Natural killer cell (primary cell): ENCODE measurements at regions not wholly inside any gene's neighbourhood (a gene's known extent, or its start where the extent isn't known, plus 50 kb on each side); places are given as distances from the start of the nearest gene placed in this dataset.

Experiments
- ATAC-seq, 3 donors: fragments of 150-1000 bp in 2 of 3; fragments of 200-7000 bp in 1 of 3; cut with Tn5 transposase; 1 replicate in 1 of 3; 2 replicates in 2 of 3; pipeline ENCODE4 v1.10.0; 2021; ENCODE audit warnings: mild to moderate bottlenecking in 2 of 3, moderate library complexity in 2 of 3
- DNase-seq, 2 donors: peaks; one replicate each; pipeline versions ENCODE4 v3.0.0 to v3.0.0-alpha.2; 2013 to 2021; ENCODE audit warnings: mixed read lengths in 1 of 2
- H3K27ac ChIP-seq: one replicate; pipeline ENCODE4 v1.5.1; 2013; ENCODE audit warnings: mild to moderate bottlenecking, low read length
- H3K27me3 ChIP-seq: one replicate; pipeline ENCODE4 v1.6.1; 2013; ENCODE audit warnings: low read length; ENCODE audit not compliant: control insufficient read depth, insufficient read depth
- H3K36me3 ChIP-seq: one replicate; pipeline ENCODE4 v1.6.1; 2013; ENCODE audit warnings: low read length; ENCODE audit not compliant: control insufficient read depth, insufficient read depth
- H3K4me1 ChIP-seq: one replicate; pipeline ENCODE4 v1.6.1; 2013; ENCODE audit warnings: low read length; ENCODE audit not compliant: control insufficient read depth, insufficient read depth
- H3K4me3 ChIP-seq: one replicate; pipeline ENCODE4 v1.5.1; 2013; ENCODE audit warnings: low read length
- H3K9me3 ChIP-seq: one replicate; pipeline ENCODE4 v1.6.1; 2013; ENCODE audit warnings: low read length; ENCODE audit not compliant: control insufficient read depth, insufficient read depth
- H3K27ac Mint-ChIP-seq, 2 donors: one replicate each; pipeline ENCODE4 v1.8.0; 2022; ENCODE audit warnings: mild to moderate bottlenecking in 2 of 2, mixed read lengths in 2 of 2, moderate library complexity in 1 of 2
- H3K27me3 Mint-ChIP-seq, 2 donors: one replicate each; pipeline ENCODE4 v1.8.0; 2022; ENCODE audit warnings: low read depth in 2 of 2, mixed read lengths in 2 of 2
- H3K36me3 Mint-ChIP-seq: one replicate; pipeline ENCODE4 v1.8.0; 2022; ENCODE audit warnings: mixed read lengths
- H3K4me1 Mint-ChIP-seq, 2 donors: one replicate each; pipeline ENCODE4 v1.8.0; 2022; ENCODE audit warnings: mixed read lengths in 2 of 2
- H3K4me3 Mint-ChIP-seq: one replicate; pipeline ENCODE4 v1.8.0; 2022; ENCODE audit warnings: mild to moderate bottlenecking, moderate library complexity, mixed read lengths
- H3K9me3 Mint-ChIP-seq, 2 donors: one replicate each; pipeline ENCODE4 v1.8.0; 2022; ENCODE audit warnings: mixed read lengths in 2 of 2
- CTCF ChIP-seq: fragments of 200-600 bp; IDR thresholded peaks from one replicate; pipeline ENCODE4 v1.8.0; 2022; ENCODE audit warnings: antibody characterized with exemption
- WGBS: methylation state at CpG from one replicate; pipeline ENCODE4 v1.1.7; 2013; ENCODE audit warnings: missing lambda C conversion rate; ENCODE audit not compliant: insufficient coverage; 5-methylcytosine and 5-hydroxymethylcytosine counted together
- intact Hi-C: fragments of 100-400 bp; cut with micrococcal nuclease; formaldehyde crosslinking; loops from one replicate; pipeline ENCODE4 v1.14.2; 2022

GRCh38 chr20:11676630-11677287 lies 240.9 kb upstream of the BTBD3 start:
- Histone ChIP-seq H3K9me3 (no peaks in the 10 kb centered on the region), H3K27ac (no peak overlapping the region), H3K36me3 (no peaks in the 10 kb centered on the region), H3K4me3 (no peak overlapping the region), H3K27me3 (no peaks in the 10 kb centered on the region), H3K4me1 (no peaks in the 10 kb centered on the region)
- no peak overlapping the region for H3K27ac Mint-ChIP-seq
- no peaks in the 10 kb centered on the region for H3K36me3 Mint-ChIP-seq
- no peak for TF ChIP-seq CTCF
- ATAC-seq (no peak), DNase-seq (peak in 1 of 2 donors; percentile 2)
- no peaks in the 10 kb centered on the region for H3K9me3 Mint-ChIP-seq
- H3K4me3 Mint-ChIP-seq: no peak overlapping the region
- no peaks in the 10 kb centered on the region for H3K4me1 Mint-ChIP-seq
- 87% methylated on average over 1 of the region's 2 CpGs for WGBS
- intact Hi-C loops: no loop called here
- no peaks in the 10 kb centered on the region for H3K27me3 Mint-ChIP-seq

- H3K27ac ChIP-seq: no peak overlapping the region
- H3K27me3 Mint-ChIP-seq: no peaks in the 10 kb centered on the region
- H3K4me3 Mint-ChIP-seq: no peak overlapping the region
- WGBS: 96% methylated on average over 2 of the region's 3 CpGs
- H3K9me3 ChIP-seq: no peaks in the 10 kb centered on the region
- no peaks in the 10 kb centered on the region for H3K36me3 ChIP-seq
- H3K4me1 Mint-ChIP-seq: no peaks in the 10 kb centered on the region
- no peaks in the 10 kb centered on the region for H3K9me3 Mint-ChIP-seq
- H3K27ac Mint-ChIP-seq: no peak overlapping the region
- no peaks in the 10 kb centered on the region for H3K36me3 Mint-ChIP-seq
- intact Hi-C loops: no loop called here
- ATAC-seq (no peak), DNase-seq (no peak)
- no peaks in the 10 kb centered on the region for H3K27me3 ChIP-seq
- no peaks in the 10 kb centered on the region for H3K4me1 ChIP-seq
- no peak for TF ChIP-seq CTCF
- H3K4me3 ChIP-seq: no peak overlapping the region
Observed at GRCh38 chr20:11677428-11677827, 240.3 kb upstream of the BTBD3 start.

- H3K27me3 Mint-ChIP-seq: no peaks in the 10 kb centered on the region
- H3K36me3 ChIP-seq: no peaks in the 10 kb centered on the region
- H3K9me3 Mint-ChIP-seq: no peaks in the 10 kb centered on the region
- H3K4me3 ChIP-seq: no peak overlapping the region
- H3K27me3 ChIP-seq: no peaks in the 10 kb centered on the region
- no peak overlapping the region for H3K4me3 Mint-ChIP-seq
- ATAC-seq: no peak
- intact Hi-C loops: no loop called here
- H3K9me3 ChIP-seq: no peaks in the 10 kb centered on the region
- H3K27ac ChIP-seq: no peak overlapping the region
- no peaks in the 10 kb centered on the region for H3K4me1 Mint-ChIP-seq
- 87% methylated on average over 3 of the region's 3 CpGs for WGBS
- H3K27ac Mint-ChIP-seq: no peak overlapping the region
- no peaks in the 10 kb centered on the region for H3K4me1 ChIP-seq
- no peak for TF ChIP-seq CTCF
- DNase-seq: no peak
- no peaks in the 10 kb centered on the region for H3K36me3 Mint-ChIP-seq
Observed at GRCh38 chr20:11677836-11678235, 239.9 kb upstream of the BTBD3 start.

GRCh38 chr20:11682285-11682684 lies 235.4 kb upstream of the BTBD3 start:
- no peaks in the 10 kb centered on the region for H3K36me3 Mint-ChIP-seq
- no peak overlapping the region for H3K27ac Mint-ChIP-seq

More at GRCh38 chr20:11682285-11682684, 235.4 kb upstream of the BTBD3 start:
- Histone ChIP-seq H3K4me3 (no peak overlapping the region), H3K36me3 (no peaks in the 10 kb centered on the region), H3K4me1 (no peaks in the 10 kb centered on the region), H3K27me3 (no peaks in the 10 kb centered on the region), H3K27ac (no peak overlapping the region), H3K9me3 (no peaks in the 10 kb centered on the region)
- Mint-ChIP-seq H3K27me3 (peaks cover 0 to 6% of the 10 kb centered on the region in 2 donors), H3K9me3 (no peaks in the 10 kb centered on the region), H3K4me1 (no peaks in the 10 kb centered on the region), H3K4me3 (no peak overlapping the region)
- ATAC-seq (no peak), DNase-seq (no peak)
- TF ChIP-seq CTCF: no peak
- intact Hi-C loops: no loop called here
- 82% methylated on average over 3 of the region's 3 CpGs for WGBS
